CD4-positive, alpha-beta T cell treated with Interleukin-15 for 1 hour (primary cell): ENCODE measurements at regions not wholly inside any gene's neighbourhood (a gene's known extent, or its start where the extent isn't known, plus 50 kb on each side); places are given as distances from the start of the nearest gene placed in this dataset.

Experiments
- DNase-seq: peaks from one replicate; pipeline ENCODE4 v3.0.0-alpha.2; 2020

DNA sequence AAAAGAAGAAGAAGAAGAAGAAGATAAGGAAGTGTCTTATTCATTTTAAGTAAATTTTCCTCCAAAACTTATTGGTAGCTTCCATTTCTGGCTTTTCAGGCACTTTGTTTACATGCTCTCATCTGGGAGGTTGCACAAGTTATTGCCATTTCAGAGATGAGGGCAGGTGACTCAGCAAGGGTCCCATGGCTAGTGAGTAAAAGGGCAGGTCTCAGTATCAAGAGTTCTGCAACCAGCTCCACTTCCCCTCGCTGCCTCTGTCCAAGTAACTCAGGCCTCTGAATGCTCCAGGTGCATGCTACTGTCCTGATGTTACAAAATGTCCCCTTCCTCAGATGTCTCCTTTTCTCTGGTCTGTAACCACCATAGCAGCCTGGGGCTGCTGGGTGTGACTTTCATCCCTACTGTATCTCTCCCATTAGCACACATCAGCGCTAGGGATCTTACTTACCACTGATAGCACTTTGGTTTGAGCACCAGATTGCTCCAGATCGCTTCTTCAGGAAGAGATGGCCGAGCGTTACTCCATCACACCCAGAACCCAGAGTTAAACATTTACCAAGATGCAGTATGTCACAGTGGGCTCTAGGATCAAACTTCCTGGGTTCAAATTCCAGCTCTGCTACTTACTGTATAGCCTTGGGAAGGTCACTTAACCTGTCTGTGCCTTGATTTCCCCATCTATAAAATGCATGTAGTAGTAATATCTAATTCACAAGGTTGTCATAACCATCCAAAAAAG is 57.4 kb upstream of the LAPTM4A start:
- DNase-seq = no peak

GRCh38 chr2:20107776-20108175 is 56.3 kb upstream of the LAPTM4A start:
- no peak for DNase-seq

GRCh38 chr2:20107352-20107751 is 55.9 kb upstream of the LAPTM4A start:
- no peak for DNase-seq

- no peak for DNase-seq
These were observed 55.3 kb upstream of the LAPTM4A start for GRCh38 chr2:20106746-20107145.

DNA sequence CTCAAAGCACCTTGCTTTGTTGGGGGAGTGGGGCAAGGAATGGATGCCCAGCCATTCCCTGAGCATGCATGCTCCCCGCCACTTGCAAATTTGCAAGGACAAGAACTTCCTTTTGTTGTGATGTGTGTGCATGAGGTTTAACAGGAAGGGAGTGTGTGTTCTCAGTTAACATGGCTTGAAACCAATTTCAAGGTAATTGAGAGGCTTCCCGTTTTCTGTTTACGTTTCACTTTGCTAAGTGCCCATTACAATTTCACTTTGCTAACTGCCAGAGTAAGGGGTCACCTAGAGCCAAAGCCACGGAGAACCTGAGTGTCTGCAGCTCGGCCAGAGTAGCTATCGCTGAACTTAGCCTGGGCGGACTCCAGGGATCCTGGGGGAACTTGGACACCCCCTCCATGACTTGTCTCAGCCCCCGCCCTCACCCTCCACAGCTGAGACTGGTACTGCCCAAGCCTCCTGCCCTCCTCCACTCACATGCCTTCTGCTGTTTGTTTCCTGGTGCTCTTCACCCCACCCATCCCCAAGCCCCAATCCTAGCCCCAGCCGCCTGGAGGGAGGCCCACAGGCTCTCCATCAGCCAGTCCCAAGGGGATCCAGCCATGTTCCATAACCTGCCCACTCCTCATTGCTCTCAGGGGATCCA is 53.6 kb upstream of the LAPTM4A start:
- no peak for DNase-seq

- no peak for DNase-seq
These were observed 52.1 kb upstream of the LAPTM4A start for GRCh38 chr2:20103530-20103929.
